ENCODE measurements at regions not wholly inside any gene's neighbourhood (a gene's known extent, or its start where the extent isn't known, plus 50 kb on each side); places are given as distances from the start of the nearest gene placed in this dataset.

- H3K4me3 ChIP-seq (IDR thresholded peaks at IDR 0.05; ENCODE audit: insufficient read depth, low read depth, low read length), result no peak overlapping the region
- H3K79me2 ChIP-seq (ENCODE audit: insufficient read depth, low read depth), result no peaks in the 10 kb centered on the region
- no peaks in the 10 kb centered on the region for H4K20me1 ChIP-seq (ENCODE audit: insufficient read depth)
- no peaks in the 10 kb centered on the region for H3K4me1 ChIP-seq (ENCODE audit: low read depth, poor library complexity, severe bottlenecking)
- no peak for TF ChIP-seq CTCF (conservative IDR thresholded peaks at IDR 0.05; ENCODE audit: low read depth, low read length)
- no peaks in the 10 kb centered on the region for H3K36me3 ChIP-seq (ENCODE audit: insufficient read depth)
- no peak overlapping the region for H3K27ac ChIP-seq
- no peaks in the 10 kb centered on the region for H3K27me3 ChIP-seq (ENCODE audit: insufficient read depth, low read depth)
- H2AFZ ChIP-seq (ENCODE audit: low read depth), result no peak overlapping the region
- no peak overlapping the region for H3K9ac ChIP-seq
- H3K4me2 ChIP-seq, result no peak overlapping the region
Measured at GRCh38 chr4:123878976-123879375, 482.4 kb downstream of the SPRY1 start.

- no peaks in the 10 kb centered on the region for H3K79me2 ChIP-seq (ENCODE audit: insufficient read depth, low read depth)
- H4K20me1 ChIP-seq (ENCODE audit: insufficient read depth), result no peaks in the 10 kb centered on the region
- no peak overlapping the region for H3K4me3 ChIP-seq (IDR thresholded peaks at IDR 0.05; ENCODE audit: insufficient read depth, low read depth, low read length)
- H3K9ac ChIP-seq, result no peak overlapping the region
- no peak for TF ChIP-seq CTCF (conservative IDR thresholded peaks at IDR 0.05; ENCODE audit: low read depth, low read length)
- H3K4me1 ChIP-seq (ENCODE audit: low read depth, poor library complexity, severe bottlenecking), result no peaks in the 10 kb centered on the region
- no peak overlapping the region for H3K27ac ChIP-seq
- H3K4me2 ChIP-seq, result no peak overlapping the region
- H3K27me3 ChIP-seq (ENCODE audit: insufficient read depth, low read depth), result no peaks in the 10 kb centered on the region
- no peak overlapping the region for H2AFZ ChIP-seq (ENCODE audit: low read depth)
- H3K36me3 ChIP-seq (ENCODE audit: insufficient read depth), result no peaks in the 10 kb centered on the region
Measured at GRCh38 chr4:123880631-123881030, 484.0 kb downstream of the SPRY1 start.

- Histone ChIP-seq H3K4me3 (IDR thresholded peaks at IDR 0.05; ENCODE audit: insufficient read depth, low read depth, low read length) (no peak overlapping the region), H3K9ac (no peak overlapping the region), H3K79me2 (ENCODE audit: insufficient read depth, low read depth) (no peaks in the 10 kb centered on the region), H3K4me2 (no peak overlapping the region), H3K36me3 (ENCODE audit: insufficient read depth) (no peaks in the 10 kb centered on the region), H3K4me1 (ENCODE audit: low read depth, poor library complexity, severe bottlenecking) (peaks cover 13% of the 10 kb centered on the region), H4K20me1 (ENCODE audit: insufficient read depth) (no peaks in the 10 kb centered on the region), H3K27ac (no peak overlapping the region), H2AFZ (ENCODE audit: low read depth) (no peak overlapping the region), H3K27me3 (ENCODE audit: insufficient read depth, low read depth) (no peaks in the 10 kb centered on the region)
- TF ChIP-seq CTCF (conservative IDR thresholded peaks at IDR 0.05; ENCODE audit: low read depth, low read length), result no peak
Measured at GRCh38 chr4:123884922-123885321, 488.3 kb downstream of the SPRY1 start.

DNA sequence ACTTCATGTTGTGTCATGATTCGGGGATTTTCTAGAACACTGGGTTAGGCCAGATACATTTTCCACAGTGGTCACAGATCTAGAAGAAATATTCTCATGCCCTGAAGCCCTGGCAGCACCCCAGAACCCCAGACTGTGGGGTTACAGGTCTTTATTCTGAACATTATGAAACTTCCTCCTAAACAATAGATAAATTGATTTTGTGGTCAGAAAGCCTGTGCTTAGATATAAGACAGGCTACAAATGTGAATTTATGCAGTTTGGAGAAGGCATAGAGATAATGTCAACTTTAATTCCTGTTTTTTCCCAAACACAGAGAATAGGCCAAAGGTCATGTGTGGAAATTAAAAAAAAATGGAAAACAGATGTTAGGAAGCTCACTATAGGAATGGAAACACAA, 492.9 kb downstream of the SPRY1 start:
- Histone ChIP-seq H3K4me2 (peak overlapping the region; percentile 21; the same call in 1 of the 2 replicates), H3K4me1 (ENCODE audit: low read depth, poor library complexity, severe bottlenecking) (peaks cover 13% of the 10 kb centered on the region), H3K27ac (no peak overlapping the region), H2AFZ (ENCODE audit: low read depth) (no peak overlapping the region), H3K9ac (no peak overlapping the region), H3K79me2 (ENCODE audit: insufficient read depth, low read depth) (no peaks in the 10 kb centered on the region), H3K4me3 (IDR thresholded peaks at IDR 0.05; ENCODE audit: insufficient read depth, low read depth, low read length) (no peak overlapping the region), H3K27me3 (ENCODE audit: insufficient read depth, low read depth) (no peaks in the 10 kb centered on the region), H3K36me3 (ENCODE audit: insufficient read depth) (no peaks in the 10 kb centered on the region), H4K20me1 (ENCODE audit: insufficient read depth) (no peaks in the 10 kb centered on the region)
- TF ChIP-seq CTCF (conservative IDR thresholded peaks at IDR 0.05; ENCODE audit: low read depth, low read length), result no peak

Measured in KMS-11 (cell line).